ENCODE measurements at regions not wholly inside any gene's neighbourhood (a gene's known extent, or its start where the extent isn't known, plus 50 kb on each side); places are given as distances from the start of the nearest gene placed in this dataset.

DNA sequence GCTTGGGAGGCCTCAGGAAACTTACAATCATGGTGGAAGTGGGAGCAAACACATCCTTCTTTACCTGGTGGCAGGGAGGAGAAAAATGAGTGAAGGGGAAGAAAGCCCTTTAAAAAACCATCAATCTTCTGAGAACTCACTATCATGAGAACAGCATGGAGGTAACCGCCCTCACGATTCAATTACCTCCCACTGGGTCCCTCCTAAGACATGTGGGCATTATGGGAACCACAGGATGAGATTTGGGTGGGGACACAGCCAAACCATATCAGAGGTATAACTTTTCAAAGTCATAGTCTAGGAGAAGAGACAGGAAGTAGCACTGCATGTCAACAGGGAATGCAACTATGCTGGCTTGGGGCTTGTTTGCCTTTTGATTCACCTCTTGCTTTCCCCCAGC, 59.9 kb upstream of the DTNBP1 start:
- no peak for DNase-seq (ENCODE audit: low read depth)
- H3K4me3 ChIP-seq (ENCODE audit: control insufficient read depth, low read depth, low read length) = no peak overlapping the region
- TF ChIP-seq, protein P1, sequence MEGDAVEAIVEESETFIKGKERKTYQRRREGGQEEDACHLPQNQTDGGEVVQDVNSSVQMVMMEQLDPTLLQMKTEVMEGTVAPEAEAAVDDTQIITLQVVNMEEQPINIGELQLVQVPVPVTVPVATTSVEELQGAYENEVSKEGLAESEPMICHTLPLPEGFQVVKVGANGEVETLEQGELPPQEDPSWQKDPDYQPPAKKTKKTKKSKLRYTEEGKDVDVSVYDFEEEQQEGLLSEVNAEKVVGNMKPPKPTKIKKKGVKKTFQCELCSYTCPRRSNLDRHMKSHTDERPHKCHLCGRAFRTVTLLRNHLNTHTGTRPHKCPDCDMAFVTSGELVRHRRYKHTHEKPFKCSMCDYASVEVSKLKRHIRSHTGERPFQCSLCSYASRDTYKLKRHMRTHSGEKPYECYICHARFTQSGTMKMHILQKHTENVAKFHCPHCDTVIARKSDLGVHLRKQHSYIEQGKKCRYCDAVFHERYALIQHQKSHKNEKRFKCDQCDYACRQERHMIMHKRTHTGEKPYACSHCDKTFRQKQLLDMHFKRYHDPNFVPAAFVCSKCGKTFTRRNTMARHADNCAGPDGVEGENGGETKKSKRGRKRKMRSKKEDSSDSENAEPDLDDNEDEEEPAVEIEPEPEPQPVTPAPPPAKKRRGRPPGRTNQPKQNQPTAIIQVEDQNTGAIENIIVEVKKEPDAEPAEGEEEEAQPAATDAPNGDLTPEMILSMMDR (conservative IDR thresholded peaks at IDR 0.05; ENCODE audit: control insufficient read depth, insufficient read depth, low read depth, low read length) = no peak

DNA sequence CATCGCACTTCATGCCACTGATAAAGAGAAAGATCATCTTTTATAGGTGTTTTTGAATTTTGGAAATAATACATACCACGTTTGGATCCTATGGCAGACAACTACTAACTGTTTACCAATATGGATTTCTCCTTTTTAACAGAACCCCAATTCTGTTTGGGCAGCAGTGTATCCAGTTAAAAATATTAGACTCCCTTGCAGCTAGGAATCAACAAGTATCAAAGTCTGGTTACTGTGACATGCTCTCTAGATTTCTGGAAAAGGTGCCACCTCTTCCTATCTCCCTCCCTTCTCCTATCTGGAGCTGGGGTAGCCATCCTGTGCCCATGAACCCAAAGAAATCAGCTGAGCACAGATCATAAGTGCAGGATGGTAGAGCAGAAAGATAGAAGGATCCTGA, 54.1 kb upstream of the DTNBP1 start:
- H3K4me3 ChIP-seq (ENCODE audit: control insufficient read depth, low read depth, low read length) = no peak overlapping the region
- TF ChIP-seq, protein P1 (conservative IDR thresholded peaks at IDR 0.05; ENCODE audit: control insufficient read depth, insufficient read depth, low read depth, low read length) = no peak
- DNase-seq (ENCODE audit: low read depth) = no peak

DNA sequence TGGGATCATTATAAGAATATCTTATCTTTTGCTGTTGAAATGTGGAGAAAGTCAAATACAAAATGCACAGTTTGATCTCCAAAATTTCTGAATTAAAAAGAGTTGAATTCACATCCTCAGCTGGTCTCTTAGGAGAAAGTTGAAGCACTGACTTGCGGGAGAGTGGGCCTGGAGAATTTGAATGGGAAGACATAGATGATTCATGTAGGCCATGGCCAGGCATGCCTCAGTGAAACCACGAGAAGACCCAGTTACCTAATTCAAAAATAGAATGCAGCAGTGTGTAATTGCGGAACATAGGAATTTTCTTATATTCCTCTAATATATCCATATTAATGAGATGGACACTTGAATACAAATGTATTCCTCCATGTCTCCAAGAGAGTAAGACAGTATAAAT, 53.0 kb upstream of the DTNBP1 start:
- TF ChIP-seq, protein P1 (conservative IDR thresholded peaks at IDR 0.05; ENCODE audit: control insufficient read depth, insufficient read depth, low read depth, low read length) = no peak
- H3K4me3 ChIP-seq (ENCODE audit: control insufficient read depth, low read depth, low read length) = no peak overlapping the region
- DNase-seq (ENCODE audit: low read depth) = no peak

DNA sequence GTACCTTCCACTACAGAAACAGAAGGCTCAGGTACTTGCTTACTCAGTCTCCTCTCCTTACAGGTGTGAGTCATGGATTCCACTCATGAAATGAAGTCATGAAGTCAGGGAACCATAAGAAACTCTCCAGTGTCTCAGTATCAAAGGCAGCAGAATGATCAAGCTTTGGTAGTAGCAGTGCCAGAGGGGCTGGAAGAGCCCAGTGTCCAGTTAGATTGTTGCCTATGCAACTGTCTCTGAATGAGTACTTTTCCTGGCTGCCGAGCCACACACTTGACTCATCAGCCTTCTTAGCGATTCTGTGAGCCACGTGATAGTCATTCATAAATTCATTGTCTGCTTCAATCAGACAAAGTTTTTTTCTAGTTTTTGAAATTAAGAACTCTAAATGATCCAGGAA, 52.2 kb upstream of the DTNBP1 start:
- no peak overlapping the region for H3K4me3 ChIP-seq (ENCODE audit: control insufficient read depth, low read depth, low read length)
- TF ChIP-seq, protein P1 (conservative IDR thresholded peaks at IDR 0.05; ENCODE audit: control insufficient read depth, insufficient read depth, low read depth, low read length) = no peak
- peak; percentile 45 for DNase-seq (ENCODE audit: low read depth)

DNA sequence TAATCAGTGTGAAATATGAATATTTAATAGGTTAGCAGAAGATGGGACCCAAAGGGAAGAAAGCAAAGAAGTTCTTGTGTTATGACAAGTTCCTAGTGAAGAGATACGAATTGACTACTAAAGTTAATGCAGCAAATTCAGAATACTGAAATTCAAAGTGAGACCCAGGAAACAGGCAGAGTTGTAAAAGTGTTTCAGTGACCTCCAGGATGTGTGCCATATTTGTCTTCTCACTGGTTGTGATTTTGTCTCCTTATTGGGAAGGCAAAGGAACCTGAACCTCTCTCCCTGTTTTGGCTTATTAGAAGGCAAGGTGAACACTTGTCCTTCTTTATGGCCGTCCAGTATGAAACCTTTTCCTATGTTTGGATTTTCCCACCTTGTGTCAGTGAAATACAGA, 51.8 kb upstream of the DTNBP1 start:
- DNase-seq (ENCODE audit: low read depth) = no peak
- TF ChIP-seq, protein P1 (conservative IDR thresholded peaks at IDR 0.05; ENCODE audit: control insufficient read depth, insufficient read depth, low read depth, low read length) = no peak

DNA sequence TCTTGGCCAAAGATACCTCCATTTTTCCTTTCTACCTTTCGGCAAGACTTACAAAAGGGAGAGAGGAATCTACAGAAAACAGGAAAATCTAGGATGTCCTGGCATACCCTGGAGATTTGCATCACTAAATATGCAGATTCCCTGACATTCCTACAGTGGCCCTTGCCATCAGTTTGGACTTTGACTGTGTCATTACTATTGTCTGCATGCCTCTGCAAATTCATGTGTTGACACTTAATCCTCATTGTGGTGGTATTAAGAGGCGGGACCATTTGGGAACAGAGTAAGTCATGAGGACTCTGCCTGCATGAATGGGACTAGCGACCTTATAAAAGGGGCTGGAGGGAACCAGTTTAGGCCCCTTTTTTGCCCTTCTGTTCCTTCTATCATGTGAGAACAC, 50.5 kb upstream of the DTNBP1 start:
- no peak for DNase-seq (ENCODE audit: low read depth)
- H3K4me3 ChIP-seq (ENCODE audit: control insufficient read depth, low read depth, low read length) = no peak overlapping the region
- TF ChIP-seq, protein P1 (conservative IDR thresholded peaks at IDR 0.05; ENCODE audit: control insufficient read depth, insufficient read depth, low read depth, low read length) = no peak

More for the DNA sequence above, 51.8 kb upstream of the DTNBP1 start:
- H3K4me3 ChIP-seq (ENCODE audit: control insufficient read depth, low read depth, low read length) = no peak overlapping the region

DNA sequence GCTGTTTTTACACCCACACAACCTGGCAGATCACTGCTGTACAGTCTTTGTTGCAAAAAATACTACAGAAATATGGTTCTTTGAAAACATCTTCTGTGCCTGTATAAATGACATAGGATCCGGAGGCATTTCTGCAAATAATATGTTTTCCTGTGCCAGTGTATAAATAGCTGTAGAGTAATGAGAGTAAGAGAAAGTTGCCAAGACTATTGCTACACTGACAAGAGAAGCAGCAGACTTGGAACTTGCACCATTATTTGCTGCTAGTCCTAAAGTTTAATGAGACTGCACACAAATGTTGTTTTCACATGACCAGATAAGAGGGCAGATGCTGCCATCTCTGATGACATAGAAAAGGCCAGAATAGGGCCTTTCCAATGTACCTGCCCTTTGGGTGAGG, 50.0 kb upstream of the DTNBP1 start:
- no peak overlapping the region for H3K4me3 ChIP-seq (ENCODE audit: control insufficient read depth, low read depth, low read length)
- TF ChIP-seq, protein P1 (conservative IDR thresholded peaks at IDR 0.05; ENCODE audit: control insufficient read depth, insufficient read depth, low read depth, low read length) = no peak
- DNase-seq (ENCODE audit: low read depth) = no peak
